CD4-positive, alpha-beta T cell treated with Interleukin-2 at 100 ng/mL for 4 hours (primary cell): ENCODE measurements at regions not wholly inside any gene's neighbourhood (a gene's known extent, or its start where the extent isn't known, plus 50 kb on each side); places are given as distances from the start of the nearest gene placed in this dataset.
"Not testable (repeated sequence)": the region's sequence is repeated elsewhere in the genome, so short reads cannot be mapped to it uniquely, and the experiment has no call there.

Experiments used
- DNase-seq: peaks from one replicate; pipeline ENCODE4 v3.0.0-alpha.2; 2020; ENCODE audit warnings: low spot score

DNA sequence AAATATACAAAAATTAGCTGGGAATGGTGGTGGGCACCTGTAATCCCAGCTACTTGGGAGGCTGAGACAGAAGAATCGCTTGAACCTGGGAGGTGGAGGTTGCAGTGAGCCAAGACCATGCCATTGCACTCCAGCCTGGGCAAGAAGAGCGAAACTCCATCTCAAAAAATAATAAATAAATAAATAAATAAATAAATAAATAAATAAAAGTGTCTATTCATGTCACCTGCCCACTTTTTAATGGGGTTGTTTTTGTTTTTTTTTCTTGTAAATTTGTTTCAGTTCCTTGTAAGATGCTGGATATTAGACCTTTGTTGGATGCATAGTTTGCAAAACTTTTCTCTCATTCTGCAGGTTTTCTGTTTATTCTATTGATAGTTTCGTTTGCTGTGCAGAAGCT, 71.9 kb upstream of the KCNAB1 start:
- not testable (repeated sequence) for DNase-seq

- no peak for DNase-seq
These were observed 69.5 kb upstream of the KCNAB1 start for GRCh38 chr3:156050918-156051317.

- no peak for DNase-seq
These were observed 68.7 kb upstream of the KCNAB1 start for GRCh38 chr3:156051651-156052050.

DNA sequence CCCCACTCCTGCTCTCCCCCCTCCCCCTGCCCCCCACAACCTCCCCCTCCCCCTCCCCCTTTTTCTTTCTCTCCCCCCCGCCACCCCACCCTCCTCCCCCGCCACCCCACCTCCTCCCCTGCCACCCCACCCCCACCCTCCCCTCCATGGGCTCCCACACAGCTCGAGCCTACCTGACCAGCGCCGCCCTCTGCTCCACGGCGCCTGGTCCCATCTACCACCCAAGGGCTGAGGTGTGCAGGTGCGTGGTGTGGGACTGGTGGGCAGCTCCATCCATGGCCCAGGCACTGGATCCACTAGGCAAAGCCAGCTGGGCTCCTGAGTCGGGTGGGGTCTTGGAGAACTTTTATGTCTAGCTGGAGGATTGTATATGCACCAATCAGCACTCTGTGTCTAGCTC, 68.3 kb upstream of the KCNAB1 start:
- DNase-seq: no peak

DNA sequence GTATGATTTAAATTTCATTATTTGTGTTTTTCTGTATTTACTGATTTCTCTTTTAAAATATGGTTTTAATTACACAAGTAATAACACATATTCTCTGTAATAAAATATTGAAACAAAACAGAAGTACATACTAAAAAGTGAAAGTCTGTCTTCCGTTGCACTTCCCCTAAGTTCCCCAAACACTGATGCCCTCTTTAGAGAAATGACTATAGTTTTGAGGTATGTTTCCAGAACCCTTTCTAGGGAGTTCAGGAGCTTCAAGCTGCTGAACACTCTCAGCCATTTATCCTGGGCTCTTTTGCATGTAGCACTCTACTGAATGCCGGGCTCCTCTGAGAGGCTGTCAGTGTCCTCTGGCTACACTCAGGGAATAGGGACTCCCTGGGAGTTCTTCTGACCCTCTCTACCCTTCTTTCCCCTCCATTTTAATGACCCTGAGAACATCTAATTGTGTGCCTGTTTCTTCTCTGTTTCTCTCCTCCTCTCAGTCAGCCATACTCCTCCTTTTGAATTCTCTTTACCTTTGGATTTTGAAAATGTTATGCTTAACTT, 60.4 kb upstream of the KCNAB1 start:
- DNase-seq: no peak

DNA sequence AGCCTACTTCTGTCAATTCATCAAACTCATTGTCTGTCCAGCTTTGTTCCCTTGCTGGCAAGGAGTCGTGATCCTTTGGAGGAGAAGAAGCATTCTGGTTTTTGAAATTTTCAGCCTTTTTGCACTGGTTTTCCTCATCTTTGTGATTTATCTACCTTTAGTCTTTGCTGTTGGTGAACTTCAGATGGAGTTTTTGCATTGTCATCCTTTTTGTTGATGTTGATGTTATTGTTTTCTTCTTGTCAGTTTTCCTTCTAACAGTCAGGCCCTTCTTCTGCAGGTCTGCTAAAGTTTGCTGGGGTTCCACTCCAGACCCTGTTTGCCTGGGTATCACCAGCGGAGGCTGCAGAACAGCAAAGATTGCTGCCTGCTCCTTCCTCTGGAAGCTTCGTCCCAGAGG, 52.2 kb upstream of the KCNAB1 start:
- not testable (repeated sequence) for DNase-seq

GRCh38 chr3:156070028-156070427, 50.4 kb upstream of the KCNAB1 start:
- no peak for DNase-seq
